K562 (cell line): ENCODE measurements at regions not wholly inside any gene's neighbourhood (a gene's known extent, or its start where the extent isn't known, plus 50 kb on each side); places are given as distances from the start of the nearest gene placed in this dataset.

Source experiments
- ATAC-seq: fragments of 200-7000 bp; cut with Tn5 transposase; 3 replicates; pipeline ENCODE4 v1.9.1; 2020; ENCODE audit warnings: moderate library complexity
- BruUV-seq: library from RNA; stranded (reverse); fragments of 400-500 nt; replicated peaks from 2 replicates; lab custom pipeline; 2021; lab: Mats Ljungman, UMichigan
- CTCF ChIA-PET: fragments of 300-600 bp; formaldehyde crosslinking; extraction: SDS; loops from one replicate; lab custom pipeline; 2021; ENCODE audit warnings: low intra/inter-chr PET ratio; lab: Yijun Ruan, JAX
- POLR2A ChIA-PET: fragments of 300-600, 350-650 bp; sonication (Branson Sonifier 250); formaldehyde crosslinking; extraction: SDS; loops from one replicate; lab custom pipeline; 2021; ENCODE audit warnings: antibody characterized with exemption, inconsistent platforms; lab: Yijun Ruan, JAX
- DNase-seq, 4 experiments: peaks; one replicate each; pipeline versions ENCODE4 v3.0.0 to v3.0.0-alpha.2; 2011 to 2018; ENCODE audit warnings: low spot score in 3 of 4, mixed read lengths in 3 of 4; ENCODE audit errors: extremely low read depth in 1 of 4
- FAIRE-seq: peaks from 2 replicates; lab custom pipeline; 2011; peaks lifted over from hg19 to GRCh38; lab: Jason Lieb, UNC
- H2AFZ ChIP-seq: 2 replicates; pipeline ENCODE4 v1.6.0; 2011; ENCODE audit warnings: low read depth, low read length, control low read depth, inconsistent platforms
- H3K27ac ChIP-seq: fragments of 200-600 bp; 3 replicates; pipeline ENCODE4 v1.8.0; 2011; ENCODE audit warnings: low read depth, mild to moderate bottlenecking, control low read depth, inconsistent platforms, low read length, moderate library complexity, mixed read lengths; ENCODE audit errors: extremely low read depth
- H3K27me3 ChIP-seq, 2 experiments: fragments of 300-600 bp in 1 of 2; 2 replicates in 1 of 2; 3 replicates in 1 of 2; pipeline versions ENCODE4 v1.6.0 to v1.8.0; 2011; ENCODE audit warnings: inconsistent platforms in 2 of 2, low read length in 2 of 2, mild to moderate bottlenecking in 1 of 2, mixed read lengths in 1 of 2, moderate library complexity in 1 of 2; ENCODE audit not compliant: control insufficient read depth in 2 of 2, insufficient read depth in 2 of 2
- H3K36me3 ChIP-seq: fragments of 300-600 bp; 3 replicates; pipeline ENCODE4 v1.8.0; 2011; ENCODE audit warnings: mild to moderate bottlenecking, low read length, inconsistent platforms; ENCODE audit not compliant: control insufficient read depth, insufficient read depth
- H3K4me1 ChIP-seq, 2 experiments: fragments of 200-600 bp in 1 of 2; replicated peaks in 1 of 2; 2 replicates in 1 of 2; 3 replicates in 1 of 2; pipeline versions ENCODE4 v1.5.1 to v1.8.0; 2011; ENCODE audit warnings: inconsistent platforms in 2 of 2, low read length in 2 of 2, mild to moderate bottlenecking in 1 of 2, mixed read lengths in 1 of 2, moderate library complexity in 1 of 2; ENCODE audit not compliant: control insufficient read depth in 2 of 2, insufficient read depth in 2 of 2
- H3K4me2 ChIP-seq: 2 replicates; pipeline ENCODE4 v1.6.1; 2011; ENCODE audit warnings: low read length, control low read depth, inconsistent platforms, mixed read lengths; ENCODE audit not compliant: insufficient read depth
- H3K4me3 ChIP-seq: fragments of 200-600 bp; sonication (generic), shearing (Covaris generic); 2 replicates; pipeline ENCODE4 v1.5.1; 2016; ENCODE audit warnings: control low read depth, inconsistent platforms
- H3K79me2 ChIP-seq: fragments of 200-600 bp; 3 replicates; pipeline ENCODE4 v1.8.0; 2011; ENCODE audit warnings: low read length, inconsistent platforms; ENCODE audit not compliant: control insufficient read depth, insufficient read depth
- H3K9ac ChIP-seq, 2 experiments: 2 replicates each; pipeline versions ENCODE4 v1.6.0 to v1.6.1; 2011; ENCODE audit warnings: low read depth in 2 of 2, low read length in 2 of 2, control low read depth in 1 of 2, inconsistent platforms in 1 of 2, mild to moderate bottlenecking in 1 of 2, mixed read lengths in 1 of 2; ENCODE audit not compliant: insufficient read depth in 1 of 2
- H3K9me1 ChIP-seq: one replicate; pipeline ENCODE4 v1.6.0; 2011; ENCODE audit warnings: inconsistent platforms, mild to moderate bottlenecking, low read length, moderate library complexity; ENCODE audit not compliant: control insufficient read depth, insufficient read depth
- H3K9me3 ChIP-seq: replicated peaks from 2 replicates; pipeline ENCODE4 v1.5.1; 2011; ENCODE audit warnings: low read depth, low read length, inconsistent platforms; ENCODE audit not compliant: control insufficient read depth, insufficient read depth
- H4K20me1 ChIP-seq: replicated peaks from 2 replicates; pipeline ENCODE4 v1.6.1; 2011; ENCODE audit warnings: low read length, inconsistent platforms, mixed read lengths; ENCODE audit not compliant: control insufficient read depth, insufficient read depth
- FOSL1 ChIP-seq: fragments of 200-800 bp; sonication (Bioruptor generic); conservative IDR thresholded peaks from 2 replicates; pipeline ENCODE4 v1.6.1; 2016; ENCODE audit warnings: missing genetic modification characterization, missing compliant biosample characterization
- ILF3 ChIP-seq: fragments of 450-650 bp; IDR thresholded peaks from 2 replicates; pipeline ENCODE4 v1.6.1; 2018; ENCODE audit warnings: antibody characterized with exemption, mild to moderate bottlenecking, moderate library complexity, borderline replicate concordance
- KDM5B ChIP-seq: fragments of 200-600 bp; sonication (generic); IDR thresholded peaks from 2 replicates; pipeline ENCODE4 v1.6.1; 2012; ENCODE audit warnings: low read depth, mild to moderate bottlenecking, moderate library complexity, low read length, control low read depth, inconsistent platforms; ENCODE audit not compliant: insufficient replicate concordance
- NFYB ChIP-seq: IDR thresholded peaks from 2 replicates; pipeline ENCODE4 v1.6.1; 2011; ENCODE audit warnings: mild to moderate bottlenecking, moderate library complexity; ENCODE audit not compliant: insufficient read length; ENCODE audit errors: extremely low read depth
- SNIP1 ChIP-seq: fragments of 450-650 bp; IDR thresholded peaks from 2 replicates; pipeline ENCODE4 v1.7.1; 2017; ENCODE audit warnings: low read depth, mild to moderate bottlenecking
- SPI1 ChIP-seq: IDR thresholded peaks from 2 replicates; pipeline ENCODE4 v1.6.1; 2011; ENCODE audit warnings: low read depth, low read length, control low read depth, borderline replicate concordance
- YBX1 ChIP-seq: fragments of 450-650 bp; IDR thresholded peaks from 2 replicates; pipeline ENCODE4 v1.7.1; 2016; ENCODE audit warnings: mild to moderate bottlenecking
- WGBS: fragments of 100-300 bp; shearing (Covaris generic); methylation state at CpG from one replicate; pipeline ENCODE4 v1.1.6; 2016; ENCODE audit warnings: low coverage, mixed read lengths; ENCODE audit not compliant: insufficient coverage; ENCODE audit errors: missing lambda C conversion rate; 5-methylcytosine and 5-hydroxymethylcytosine counted together
- in situ Hi-C: fragments of 300-500 bp; cut with MboI; formaldehyde crosslinking; loops from 4 replicates; pipeline ENCODE4 v1.15.0; 2018; ENCODE audit warnings: inconsistent platforms, mixed read lengths
- intact Hi-C: fragments of 100-400 bp; cut with micrococcal nuclease; formaldehyde crosslinking; loops from 2 replicates; pipeline ENCODE4 v1.14.2; 2022

- H3K79me2 ChIP-seq = no peaks in the 10 kb centered on the region
- in situ Hi-C loops = no loop called here
- H3K9me3 ChIP-seq = no peaks in the 10 kb centered on the region
- no peak for ATAC-seq
- no peaks in the 10 kb centered on the region for H3K36me3 ChIP-seq
- no peak overlapping the region for H3K4me2 ChIP-seq
- no peaks in the 10 kb centered on the region for H3K9me1 ChIP-seq
- WGBS = 0% methylated on average over 1 of the region's 1 CpG
- no peak overlapping the region for H3K27ac ChIP-seq
- no peaks in the 10 kb centered on the region for H3K4me1 ChIP-seq
- no peaks in the 10 kb centered on the region for H4K20me1 ChIP-seq
- H3K27me3 ChIP-seq = no peaks in the 10 kb centered on the region
- no peak for FAIRE-seq
- ChIA-PET CTCF (no interaction called here), POLR2A (no interaction called here)
- intact Hi-C loops = no loop called here
- no peak overlapping the region for H3K4me3 ChIP-seq
- H3K9ac ChIP-seq = no peak overlapping the region
- no peak overlapping the region for H2AFZ ChIP-seq
- no peak for TF ChIP-seq YBX1
- TF ChIP-seq NFYB = no peak
- no peak for TF ChIP-seq ILF3
- no peak for TF ChIP-seq SNIP1
- TF ChIP-seq FOSL1 (tag) = no peak
- DNase-seq = no peak
- BruUV-seq = no TSS peak
Measured at GRCh38 chr4:62415256-62415655, 1215.1 kb downstream of the ADGRL3 start.

DNA sequence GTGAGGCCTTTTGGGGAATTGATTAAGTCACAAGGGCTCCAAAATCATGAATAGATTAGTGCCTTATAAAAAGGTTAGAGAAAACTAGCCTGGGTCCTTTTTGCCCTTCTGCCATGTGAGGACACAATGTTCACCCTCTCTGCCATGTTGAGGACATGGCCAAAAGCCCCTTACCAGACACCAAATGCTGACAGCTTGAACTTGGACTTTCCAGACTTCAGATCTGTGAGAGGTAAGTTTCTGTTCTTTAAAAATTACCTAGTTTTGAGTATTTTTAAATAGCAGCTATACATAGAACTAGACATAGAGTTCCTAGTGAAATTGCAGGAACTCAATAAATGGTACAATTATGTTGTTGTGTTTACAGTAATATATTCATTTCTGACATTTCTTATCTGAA is 1214.4 kb downstream of the ADGRL3 start:
- H3K9me1 ChIP-seq = no peaks in the 10 kb centered on the region
- no peaks in the 10 kb centered on the region for H3K4me1 ChIP-seq
- no peak overlapping the region for H3K4me2 ChIP-seq
- TF ChIP-seq SPI1 = no peak
- no peak for TF ChIP-seq KDM5B
- TF ChIP-seq, all 486 proteins: peak for 0
- Histone ChIP-seq H3K27me3 (no peaks in the 10 kb centered on the region), H2AFZ (no peak overlapping the region), H3K9ac (no peak overlapping the region), H3K36me3 (no peaks in the 10 kb centered on the region), H3K4me3 (no peak overlapping the region), H3K9me3 (no peaks in the 10 kb centered on the region), H4K20me1 (no peaks in the 10 kb centered on the region), H3K79me2 (no peaks in the 10 kb centered on the region), H3K27ac (no peak overlapping the region)
- in situ Hi-C loops = no loop called here
- POLR2A ChIA-PET = no interaction called here
- DNase-seq = no peak
- no TSS peak for BruUV-seq
- intact Hi-C loops = no loop called here
- CTCF ChIA-PET = no interaction called here
- ATAC-seq = no peak
- no peak for FAIRE-seq
